C4-2B (cell line): ENCODE measurements at regions not wholly inside any gene's neighbourhood (a gene's known extent, or its start where the extent isn't known, plus 50 kb on each side); places are given as distances from the start of the nearest gene placed in this dataset.

ENCODE experiments used
- CTCF ChIP-seq: fragments of 450-650 bp; conservative IDR thresholded peaks from 2 replicates; pipeline ENCODE4 v1.5.1; 2017; ENCODE audit warnings: mild to moderate bottlenecking
- ZFX ChIP-seq: fragments of 450-650 bp; IDR thresholded peaks from 2 replicates; pipeline ENCODE4 v1.6.1; 2017

- TF ChIP-seq CTCF (peak; percentile 85), ZFX (no peak)
These were observed 467.5 kb downstream of the PTPRU start for GRCh38 chr1:29703596-29704370.
